HG02588 (cell line): ENCODE measurements at regions not wholly inside any gene's neighbourhood (a gene's known extent, or its start where the extent isn't known, plus 50 kb on each side); places are given as distances from the start of the nearest gene placed in this dataset.
"Not testable (repeated sequence)": the region's sequence is repeated elsewhere in the genome, so short reads cannot be mapped to it uniquely, and the experiment has no call there.

Experiments
- ATAC-seq: cut with Tn5 transposase; IDR thresholded peaks from one replicate; pipeline ENCODE4 v1.9.1; 2021; ENCODE audit warnings: mild to moderate bottlenecking, moderate library complexity; ENCODE audit not compliant: unreplicated experiment

GRCh38 chr16:13793841-13794409 is 126.0 kb upstream of the ERCC4 start:
- no peak for ATAC-seq

GRCh38 chr16:13795131-13795530 is 124.8 kb upstream of the ERCC4 start:
- no peak for ATAC-seq

- no peak for ATAC-seq
These were observed 122.2 kb upstream of the ERCC4 start for GRCh38 chr16:13797718-13798117.

GRCh38 chr16:13798211-13798610 is 121.7 kb upstream of the ERCC4 start:
- ATAC-seq, result no peak

GRCh38 chr16:13803974-13804373 is 116.0 kb upstream of the ERCC4 start:
- ATAC-seq, result no peak

GRCh38 chr16:13805951-13806350 is 114.0 kb upstream of the ERCC4 start:
- ATAC-seq, result no peak

GRCh38 chr16:13806671-13807070 is 113.3 kb upstream of the ERCC4 start:
- ATAC-seq, result no peak

GRCh38 chr16:13808102-13808501 is 111.9 kb upstream of the ERCC4 start:
- ATAC-seq, result no peak

GRCh38 chr16:13809765-13810164 is 110.2 kb upstream of the ERCC4 start:
- ATAC-seq, result no peak

- no peak for ATAC-seq
These were observed 108.1 kb upstream of the ERCC4 start for GRCh38 chr16:13811834-13812233.

GRCh38 chr16:13816701-13817100 is 103.3 kb upstream of the ERCC4 start:
- no peak for ATAC-seq

- no peak for ATAC-seq
These were observed 96.5 kb upstream of the ERCC4 start for GRCh38 chr16:13823501-13823900.

GRCh38 chr16:13829697-13830299 is 90.2 kb upstream of the ERCC4 start:
- no peak for ATAC-seq

GRCh38 chr16:13833515-13833914 is 86.4 kb upstream of the ERCC4 start:
- no peak for ATAC-seq

- ATAC-seq, result no peak
These were observed 84.6 kb upstream of the ERCC4 start for GRCh38 chr16:13835387-13835786.

GRCh38 chr16:13835935-13836730 is 83.8 kb upstream of the ERCC4 start:
- no peak for ATAC-seq

GRCh38 chr16:13838401-13839190 is 81.4 kb upstream of the ERCC4 start:
- no peak for ATAC-seq

GRCh38 chr16:13839577-13839976 is 80.4 kb upstream of the ERCC4 start:
- ATAC-seq, result no peak

GRCh38 chr16:13845232-13845631 is 74.7 kb upstream of the ERCC4 start:
- ATAC-seq, result no peak

- ATAC-seq, result no peak
These were observed 71.2 kb upstream of the ERCC4 start for GRCh38 chr16:13848795-13849194.

- ATAC-seq, result not testable (repeated sequence)
These were observed 69.8 kb upstream of the ERCC4 start for GRCh38 chr16:13850173-13850572.
